NCI-H1092 (cell line): ENCODE measurements at regions not wholly inside any gene's neighbourhood (a gene's known extent, or its start where the extent isn't known, plus 50 kb on each side); places are given as distances from the start of the nearest gene placed in this dataset.

Experiments
- DNase-seq: peaks from one replicate; lab custom pipeline; 2025; lab: John Stamatoyannopoulos, UW

GRCh38 chr10:113259576-113260226 lies 293.2 kb upstream of the HABP2 start:
- DNase-seq = no peak

DNA sequence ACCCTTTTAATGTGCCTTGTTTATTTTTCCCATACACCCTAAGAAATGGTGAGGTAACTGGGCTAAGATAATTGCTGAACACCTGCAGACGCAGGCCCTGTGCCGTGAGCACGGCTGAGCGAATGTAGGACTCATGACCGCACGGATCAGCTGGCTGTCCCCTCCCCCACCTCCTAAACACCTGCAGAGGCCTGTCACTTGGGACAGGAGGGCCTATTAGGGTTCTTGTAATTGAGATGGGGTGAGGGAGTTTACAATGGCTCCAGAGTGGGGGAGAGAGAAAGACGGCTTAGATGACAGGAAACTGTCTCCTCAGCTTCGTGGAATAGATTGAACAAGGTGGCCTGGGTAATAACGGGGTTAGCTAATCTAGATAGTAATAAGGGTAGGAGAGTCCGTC lies 291.7 kb upstream of the HABP2 start:
- no peak for DNase-seq

DNA sequence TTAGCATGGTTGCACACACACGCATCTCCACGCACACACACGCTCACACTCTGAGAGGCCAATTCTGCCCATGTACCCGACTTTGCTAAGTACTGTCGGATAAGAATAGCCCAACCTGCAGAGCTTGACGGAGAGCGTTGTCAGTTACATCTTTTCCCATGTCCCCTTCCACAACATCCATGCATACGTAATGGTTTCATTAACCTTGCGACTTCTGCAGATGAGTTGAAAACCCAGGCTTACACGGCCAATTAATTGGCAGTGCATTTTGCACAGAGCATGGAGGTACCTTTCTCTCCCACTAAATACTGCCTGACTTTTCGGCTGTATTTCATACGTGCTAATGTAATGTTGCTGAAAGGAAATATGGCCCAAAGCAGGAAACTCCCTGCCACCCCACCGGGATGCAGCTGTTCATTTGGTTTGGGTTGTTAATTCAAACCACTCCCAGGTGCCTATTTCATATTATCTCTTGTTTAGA lies 291.2 kb upstream of the HABP2 start:
- DNase-seq = no peak

- DNase-seq = no peak
Measured at GRCh38 chr10:113263056-113263455, 289.8 kb upstream of the HABP2 start.

GRCh38 chr10:113264333-113265131 lies 288.3 kb upstream of the HABP2 start:
- no peak for DNase-seq

- DNase-seq = no peak
Measured at GRCh38 chr10:113266147-113266546, 286.7 kb upstream of the HABP2 start.

GRCh38 chr10:113267619-113268562 lies 285.0 kb upstream of the HABP2 start:
- DNase-seq = no peak

DNA sequence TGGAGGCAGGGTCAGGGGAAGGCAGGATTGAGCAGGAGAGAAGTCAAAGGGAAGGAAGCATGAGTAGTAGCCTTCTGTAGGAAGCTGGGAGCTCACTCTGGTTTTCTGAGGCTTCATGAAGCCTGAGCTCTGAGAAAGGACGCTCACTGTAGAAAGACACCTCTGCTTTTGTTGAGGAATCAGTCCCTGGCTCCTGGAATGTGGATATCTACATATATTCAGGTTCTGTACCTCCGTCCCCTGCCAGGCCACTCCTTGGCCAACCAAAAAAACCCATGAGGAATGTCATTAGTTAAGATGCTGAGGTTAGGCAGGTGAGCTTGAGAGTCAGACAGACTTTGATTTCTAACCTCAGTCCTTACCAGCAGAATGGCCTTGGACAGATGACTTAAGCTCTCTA lies 283.5 kb upstream of the HABP2 start:
- no peak for DNase-seq

DNA sequence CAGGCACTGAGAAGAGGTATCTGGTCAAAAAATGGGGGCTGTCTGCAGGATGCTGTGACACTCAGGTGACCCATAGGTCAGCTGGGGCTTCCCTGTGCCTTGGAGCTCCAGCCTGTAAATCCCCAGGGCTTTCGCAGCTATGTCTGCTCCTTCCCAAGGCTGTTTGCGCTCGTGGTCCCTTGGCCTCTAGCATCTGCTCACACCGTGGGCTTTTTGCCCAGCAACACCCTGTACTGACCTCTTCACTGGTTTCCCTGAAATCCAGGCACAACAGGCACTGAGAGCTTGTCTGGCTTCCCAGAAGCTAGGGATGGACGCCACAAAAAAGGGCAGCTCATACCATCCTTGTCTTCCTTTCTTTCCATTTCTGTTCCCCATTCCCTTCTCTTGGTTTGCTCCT lies 280.3 kb upstream of the HABP2 start:
- no peak for DNase-seq

- no peak for DNase-seq
Measured at GRCh38 chr10:113273181-113274163, 279.4 kb upstream of the HABP2 start.

DNA sequence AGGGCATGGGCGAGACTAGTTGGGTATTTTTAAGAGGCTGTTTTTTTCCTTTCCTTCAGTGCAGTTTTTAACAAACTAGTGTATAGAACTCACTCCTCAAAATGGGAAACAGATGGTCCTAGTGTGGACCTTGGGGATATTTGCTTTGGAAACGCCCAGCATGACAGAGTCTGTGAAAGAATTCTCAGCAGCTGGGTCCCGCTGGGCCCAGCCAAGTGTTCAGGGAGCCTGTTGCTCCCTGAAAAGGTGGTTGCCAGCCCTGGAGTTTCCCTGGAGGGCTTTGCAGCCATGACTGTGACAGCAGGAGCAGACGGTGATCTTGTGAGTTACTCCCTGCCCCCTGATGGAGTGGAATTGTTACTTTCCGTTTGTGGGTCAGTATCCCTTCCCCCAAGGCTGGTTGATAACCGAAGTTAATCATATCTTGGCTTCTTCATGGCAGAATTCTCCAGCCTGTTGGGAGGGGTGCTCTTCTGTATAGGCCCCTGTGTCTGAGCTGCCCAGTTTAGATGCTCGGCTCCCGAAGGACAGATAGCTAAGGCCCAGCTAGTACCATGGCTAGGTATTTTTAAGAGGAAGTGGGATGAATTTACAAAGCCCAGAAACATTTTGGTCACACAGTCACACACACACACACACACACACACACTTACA lies 278.6 kb upstream of the HABP2 start:
- no peak for DNase-seq

GRCh38 chr10:113278221-113278620 lies 274.6 kb upstream of the HABP2 start:
- DNase-seq = no peak

- no peak for DNase-seq
Measured at GRCh38 chr10:113278664-113279063, 274.2 kb upstream of the HABP2 start.

DNA sequence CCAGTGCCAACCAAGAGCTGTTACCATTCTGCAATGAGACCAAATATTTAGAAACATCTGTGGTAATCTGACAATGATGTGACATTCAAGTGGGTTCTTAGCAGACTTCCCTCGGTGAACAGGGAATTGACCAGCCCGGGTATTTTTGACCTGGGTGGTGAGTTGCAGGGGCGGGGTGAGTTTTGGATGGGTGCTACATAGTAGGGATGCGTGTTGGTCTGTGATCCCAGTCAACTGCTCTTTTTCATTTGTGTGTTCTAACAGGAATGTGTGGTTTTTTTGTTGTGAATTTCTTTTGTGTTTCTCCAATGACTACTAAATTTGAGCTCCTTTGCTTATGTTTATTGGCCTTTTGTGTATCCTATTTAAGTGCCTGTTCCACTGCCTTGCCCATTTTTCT lies 273.6 kb upstream of the HABP2 start:
- DNase-seq = no peak

- no peak for DNase-seq
Measured at GRCh38 chr10:113282564-113282963, 270.3 kb upstream of the HABP2 start.

DNA sequence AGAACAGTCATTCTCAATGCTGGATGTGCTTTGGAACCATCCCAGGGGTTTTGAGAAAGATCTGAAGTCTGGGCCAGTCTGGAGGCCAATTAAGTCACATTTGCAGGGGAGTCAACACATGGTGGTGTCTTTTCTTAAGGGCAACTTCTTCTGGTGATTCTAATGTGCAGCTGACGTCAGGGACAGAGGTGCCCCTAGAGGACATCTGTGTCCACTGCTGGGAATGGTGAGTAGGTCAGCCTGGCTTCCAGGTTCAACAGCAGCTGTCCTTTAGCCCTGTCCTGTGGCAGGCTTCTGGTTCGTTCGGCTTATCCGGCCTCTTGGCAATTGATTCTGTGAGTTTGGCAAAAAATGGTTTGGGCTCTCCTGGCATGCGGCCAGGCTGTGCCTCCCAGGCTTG lies 269.7 kb upstream of the HABP2 start:
- DNase-seq = no peak

- DNase-seq = no peak
Measured at GRCh38 chr10:113284635-113285034, 268.2 kb upstream of the HABP2 start.

DNA sequence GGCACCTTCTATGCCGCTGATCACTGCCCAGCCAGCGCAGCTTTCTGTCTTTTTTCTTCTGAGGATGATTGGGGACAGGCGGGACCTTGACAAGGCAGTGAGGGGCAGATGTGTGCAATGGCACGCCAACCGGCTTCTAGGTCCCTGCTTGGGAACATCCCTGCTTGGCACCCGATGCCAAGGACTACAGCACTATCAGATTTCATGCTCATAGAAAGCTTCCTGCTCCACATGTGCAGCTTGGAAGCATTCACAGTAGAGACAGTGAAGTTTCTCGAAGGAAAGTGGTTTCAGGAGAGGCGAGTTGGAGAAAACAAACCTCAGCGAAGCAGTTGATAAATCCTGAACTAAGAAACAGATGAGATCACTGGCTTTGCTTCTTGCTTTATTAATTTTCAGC lies 267.5 kb upstream of the HABP2 start:
- DNase-seq = no peak

DNA sequence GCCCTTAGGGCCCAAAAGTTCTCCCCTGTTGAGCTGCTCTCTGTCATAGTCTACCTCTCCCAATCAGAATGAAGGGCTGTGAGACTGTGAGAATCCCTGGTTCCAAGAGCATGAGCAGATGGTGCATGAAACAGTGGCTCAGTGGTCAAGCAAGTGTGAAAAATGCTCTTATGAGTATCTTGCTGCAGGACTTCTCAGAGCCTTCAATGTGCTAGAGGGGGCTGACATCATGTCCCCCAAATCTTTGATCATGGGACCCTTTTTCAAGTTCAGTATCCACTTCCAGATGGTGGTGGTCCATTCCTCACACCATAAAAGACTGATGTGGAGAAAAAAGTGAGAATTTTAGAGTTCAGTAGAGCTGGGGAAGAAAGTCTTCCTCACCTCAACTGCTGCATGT lies 265.3 kb upstream of the HABP2 start:
- no peak for DNase-seq

DNA sequence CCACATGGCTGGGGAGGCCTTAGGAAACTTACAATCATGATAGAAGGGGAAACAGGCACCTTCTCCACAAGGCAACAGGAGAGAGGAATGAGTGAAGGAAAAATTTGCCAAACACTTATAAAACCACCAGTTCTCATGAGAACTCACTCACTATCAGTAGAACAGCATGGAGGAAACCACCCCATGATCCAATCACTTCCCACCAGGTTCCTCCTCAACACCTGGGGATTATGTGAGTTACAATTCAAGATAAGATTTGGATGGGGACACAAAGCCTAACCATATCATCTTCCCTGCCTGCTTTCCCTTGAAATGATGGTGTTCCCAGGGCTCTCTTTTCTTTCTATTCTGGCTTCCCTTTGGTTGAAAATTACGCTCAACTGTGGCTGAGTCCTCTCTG lies 262.7 kb upstream of the HABP2 start:
- DNase-seq = no peak

DNA sequence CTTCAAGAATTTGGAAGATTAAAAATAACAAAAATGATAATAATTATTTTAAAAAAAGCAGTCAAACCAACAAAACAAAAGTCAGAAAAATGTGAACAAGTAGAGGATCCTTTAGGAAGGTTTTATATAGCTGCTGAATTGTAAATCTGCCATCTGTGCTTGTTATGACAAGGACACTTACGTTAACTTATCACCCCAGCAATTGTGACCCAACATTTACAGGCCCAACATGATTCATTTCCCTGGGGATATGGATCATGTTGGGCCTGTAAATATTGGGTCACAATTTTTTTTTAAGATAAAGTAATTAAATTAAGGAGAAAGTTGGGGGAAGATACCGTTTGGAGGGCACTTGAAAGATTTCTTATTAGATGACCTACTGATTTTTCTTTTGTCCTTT lies 261.4 kb upstream of the HABP2 start:
- no peak for DNase-seq
